ENCODE measurements at regions not wholly inside any gene's neighbourhood (a gene's known extent, or its start where the extent isn't known, plus 50 kb on each side); places are given as distances from the start of the nearest gene placed in this dataset.
"Not testable (repeated sequence)": the region's sequence is repeated elsewhere in the genome, so short reads cannot be mapped to it uniquely, and the experiment has no call there.

DNA sequence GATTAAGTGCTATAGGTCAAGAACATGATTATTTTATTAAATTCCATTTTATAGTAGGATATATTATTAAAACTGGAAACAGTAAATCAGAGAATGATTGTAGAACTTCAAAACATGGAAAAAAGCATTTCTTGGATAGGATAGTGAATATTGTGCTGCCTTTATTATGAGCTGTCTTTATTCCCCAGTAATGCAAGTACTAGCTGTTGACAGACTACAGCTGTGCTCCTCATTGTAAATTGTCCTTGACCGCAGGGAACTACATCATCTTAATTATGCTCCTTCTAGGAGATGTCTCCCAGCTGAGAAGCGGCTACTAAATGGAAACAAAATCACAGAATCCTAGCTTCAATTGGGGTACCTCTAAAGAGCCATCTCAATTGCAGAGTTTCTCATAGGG lies 1457.2 kb upstream of the PCDH7 start:
- DNase-seq: no peak

DNA sequence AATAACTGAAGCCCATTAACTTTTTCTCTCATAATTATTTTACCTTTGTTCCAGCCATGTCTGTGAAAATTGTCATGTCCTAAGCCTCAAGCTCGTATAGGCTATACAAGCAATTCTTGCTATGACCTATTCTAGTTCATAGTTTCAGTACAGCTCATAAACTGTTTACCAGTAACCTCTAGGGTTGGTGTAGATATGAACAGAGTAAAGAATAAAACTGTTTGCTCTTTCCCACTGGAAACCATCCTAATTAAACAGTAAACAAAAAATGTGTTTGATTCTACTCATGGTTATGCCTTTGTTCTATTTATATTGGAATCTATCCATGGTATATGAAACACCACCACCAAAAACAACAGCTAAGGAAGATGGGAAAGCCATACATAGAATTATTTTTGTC lies 1444.0 kb upstream of the PCDH7 start:
- no peak for DNase-seq

- no peak for DNase-seq
Measured at GRCh38 chr4:29277381-29277780, 1442.8 kb upstream of the PCDH7 start.

- DNase-seq: no peak
Measured at GRCh38 chr4:29278585-29278984, 1441.6 kb upstream of the PCDH7 start.

DNA sequence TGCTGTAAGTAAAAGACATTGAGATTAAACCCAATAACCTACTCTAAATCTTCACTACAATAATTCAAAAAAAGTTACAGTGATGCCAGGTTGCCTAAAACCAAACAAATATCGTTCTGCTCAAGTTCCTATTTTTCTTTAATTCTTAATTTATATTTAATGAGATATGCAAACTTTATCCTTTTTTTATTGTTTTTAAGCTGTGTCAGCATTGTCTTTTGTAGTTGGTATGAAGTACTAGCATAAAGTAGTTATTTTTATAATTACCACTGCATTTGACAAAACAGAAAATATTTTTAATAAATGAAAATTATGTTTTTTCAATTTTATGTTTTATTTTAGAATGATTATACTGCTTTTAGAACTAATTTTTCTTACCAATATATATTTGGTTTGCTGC lies 1431.1 kb upstream of the PCDH7 start:
- no peak for DNase-seq

DNA sequence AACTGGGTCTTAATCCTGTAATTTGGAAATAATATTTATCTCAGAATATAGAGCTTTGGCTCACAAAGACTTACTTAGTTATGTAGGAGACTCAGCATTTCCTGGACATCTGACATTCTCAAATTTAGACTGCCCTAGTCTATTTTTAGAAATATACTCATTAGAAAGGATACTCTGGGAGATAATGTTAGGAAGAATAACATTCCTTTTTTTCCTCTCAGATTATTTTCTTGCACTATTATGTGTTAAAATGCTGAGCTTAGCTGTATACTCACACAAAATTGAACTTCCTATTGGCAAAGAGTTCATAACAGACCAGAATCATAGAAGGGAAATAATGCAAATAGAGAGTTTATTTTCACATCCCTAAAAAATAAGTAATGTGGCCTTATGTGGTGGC lies 1424.9 kb upstream of the PCDH7 start:
- no peak for DNase-seq

DNA sequence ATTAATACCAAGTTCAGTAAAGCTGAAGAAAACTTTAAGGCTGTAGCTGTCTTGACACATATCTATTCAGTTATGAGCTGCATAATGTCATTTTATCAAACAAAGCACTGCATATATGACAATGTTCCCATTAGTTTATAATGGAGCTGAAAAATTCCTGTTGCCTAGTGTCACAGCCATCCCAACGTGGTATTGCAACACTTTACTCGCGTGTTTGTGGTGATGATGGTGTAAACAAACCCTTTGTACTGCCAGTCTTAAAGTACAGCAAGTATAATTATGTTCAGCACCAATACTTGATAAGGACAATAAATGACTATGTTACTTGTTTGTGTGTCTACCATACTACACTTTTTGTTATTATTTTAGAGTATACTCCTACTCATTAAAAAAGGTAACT lies 1415.6 kb upstream of the PCDH7 start:
- DNase-seq: no peak

GRCh38 chr4:29307256-29307655 lies 1412.9 kb upstream of the PCDH7 start:
- no peak for DNase-seq

DNA sequence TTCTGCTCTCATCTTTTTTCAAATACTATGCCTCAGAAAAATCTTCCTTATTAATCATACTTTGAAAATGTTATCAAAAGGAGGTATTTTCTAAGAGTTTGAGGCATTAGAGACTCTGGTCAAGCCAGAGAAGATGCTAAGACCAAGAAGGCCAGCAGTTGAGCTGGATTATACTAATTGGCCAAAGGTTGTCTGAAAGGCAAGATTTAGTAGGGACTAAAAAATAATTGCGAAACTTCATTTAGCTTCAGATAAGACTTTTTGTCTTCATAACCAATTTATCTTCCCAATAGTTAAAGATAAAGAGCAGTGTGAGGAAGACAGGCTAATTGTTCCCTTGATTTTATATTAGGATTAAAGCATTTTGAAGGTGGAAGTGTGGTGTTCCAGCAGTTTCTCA lies 1412.4 kb upstream of the PCDH7 start:
- DNase-seq: no peak

DNA sequence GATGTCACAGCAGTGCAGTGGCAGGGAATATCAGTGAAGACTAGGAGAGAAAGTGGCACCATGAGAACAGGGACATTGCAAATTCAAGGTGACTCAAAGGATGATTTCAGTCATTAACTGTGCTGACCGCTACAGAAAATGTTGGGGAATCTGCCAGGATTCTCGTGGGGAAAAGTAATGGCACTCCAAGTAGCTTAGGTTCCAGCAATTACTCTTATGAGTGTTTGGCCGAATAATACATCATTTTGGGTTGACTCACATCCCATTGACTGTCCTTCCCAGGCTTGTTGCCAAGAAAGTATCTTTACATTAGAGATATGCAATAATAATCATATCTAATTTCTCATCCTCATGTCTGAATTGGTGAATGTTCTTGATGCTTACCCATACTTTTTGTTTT lies 1411.1 kb upstream of the PCDH7 start:
- DNase-seq: no peak

DNA sequence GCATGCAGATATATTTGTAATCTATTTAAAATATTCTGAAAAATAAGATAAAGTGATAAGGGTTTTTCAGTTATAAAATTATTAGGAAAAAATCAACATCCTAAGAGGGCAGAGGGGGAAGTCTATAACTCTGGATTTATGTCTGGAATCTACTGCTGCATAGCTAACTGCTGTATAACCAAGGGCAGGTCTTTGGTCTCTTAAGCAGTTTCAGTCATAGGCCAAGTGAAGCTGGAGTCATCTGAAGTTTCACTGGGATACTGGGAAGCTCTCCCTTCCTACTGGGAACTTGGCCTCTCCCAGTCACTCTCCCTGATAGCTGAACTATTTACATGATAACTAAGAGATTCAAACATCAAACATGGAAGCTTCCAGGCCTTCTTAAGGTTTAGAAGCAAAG lies 1409.9 kb upstream of the PCDH7 start:
- DNase-seq: no peak

DNA sequence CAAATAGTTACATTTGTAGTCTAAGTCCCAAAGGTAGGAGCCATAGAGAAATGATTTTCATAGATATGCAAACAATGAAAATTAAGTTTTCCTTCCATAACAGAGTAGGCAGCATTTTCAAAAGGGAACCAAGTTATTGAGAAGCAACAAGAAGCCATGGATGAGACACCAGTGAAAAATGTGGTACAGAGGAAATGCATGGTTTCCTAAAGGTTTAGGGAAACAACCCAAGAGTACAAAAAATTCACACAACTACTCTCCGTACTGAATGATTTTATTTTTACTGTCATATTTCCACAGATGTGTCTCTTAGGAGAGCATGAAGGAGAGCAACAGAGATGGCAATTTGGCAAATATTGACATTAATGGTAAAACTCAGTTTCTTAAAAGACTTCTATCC lies 1408.9 kb upstream of the PCDH7 start:
- DNase-seq: no peak

GRCh38 chr4:29319663-29320340 lies 1400.4 kb upstream of the PCDH7 start:
- DNase-seq: no peak

GRCh38 chr4:29320947-29321620 lies 1399.1 kb upstream of the PCDH7 start:
- no peak for DNase-seq

GRCh38 chr4:29326004-29326403 lies 1394.2 kb upstream of the PCDH7 start:
- DNase-seq: no peak

DNA sequence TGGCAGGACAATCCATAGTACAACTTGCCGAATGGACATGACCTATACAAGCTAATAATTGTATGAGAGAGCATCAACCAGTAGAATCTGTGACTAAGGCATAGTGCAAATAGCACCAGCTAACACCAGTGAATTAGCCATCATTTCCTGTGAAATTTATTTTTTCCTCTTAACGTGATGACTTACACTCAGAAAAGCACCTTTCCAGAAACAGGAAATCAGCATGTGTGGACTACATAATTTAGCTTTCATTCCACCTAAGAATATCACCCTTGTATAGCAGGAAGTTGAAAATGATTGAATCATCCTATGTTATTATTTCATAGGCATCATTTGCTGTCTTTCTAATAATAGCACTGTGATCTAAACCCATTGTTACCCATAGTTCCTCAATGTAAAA lies 1393.4 kb upstream of the PCDH7 start:
- no peak for DNase-seq

- DNase-seq: no peak
Measured at GRCh38 chr4:29336861-29337260, 1383.3 kb upstream of the PCDH7 start.

DNA sequence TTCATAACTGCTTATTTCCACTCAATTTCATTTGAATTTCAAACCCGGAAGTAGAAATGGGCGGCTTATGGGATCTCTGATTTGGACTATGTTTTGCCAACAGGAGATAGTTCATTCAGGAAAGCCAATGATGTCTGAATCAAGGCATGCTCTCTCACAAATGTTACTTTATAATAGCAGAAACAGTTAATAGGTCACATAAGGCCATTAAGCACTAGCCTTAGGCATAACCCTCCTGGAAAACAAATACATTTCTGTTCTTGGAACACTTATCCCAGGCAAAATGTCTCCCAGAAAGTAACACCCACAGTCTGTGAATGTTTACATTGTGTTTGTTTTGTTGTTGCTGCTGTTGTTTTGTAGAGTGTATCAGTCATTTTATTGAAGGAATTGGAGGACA lies 1347.2 kb upstream of the PCDH7 start:
- no peak for DNase-seq

- DNase-seq: no peak
Measured at GRCh38 chr4:29375716-29376115, 1344.5 kb upstream of the PCDH7 start.

DNA sequence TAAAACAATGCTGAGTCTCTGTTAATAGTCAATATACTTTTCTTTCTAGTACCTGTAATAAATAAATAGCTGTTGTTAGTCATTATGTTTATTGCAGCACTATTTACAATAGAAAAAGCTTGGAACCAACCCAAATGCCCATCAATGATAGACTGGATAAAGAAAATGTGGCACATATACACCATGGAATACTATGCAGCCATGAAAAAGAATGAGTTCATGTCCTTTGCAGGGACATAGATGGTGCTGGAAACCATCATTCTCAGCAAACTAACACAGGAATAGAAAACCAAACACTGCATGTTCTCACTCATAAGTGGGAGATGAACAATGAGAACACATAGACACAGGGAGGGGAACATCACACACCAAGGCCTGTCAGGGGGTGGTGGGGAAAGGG lies 1341.9 kb upstream of the PCDH7 start:
- not testable (repeated sequence) for DNase-seq

GRCh38 chr4:29390921-29391320 lies 1329.2 kb upstream of the PCDH7 start:
- no peak for DNase-seq

- no peak for DNase-seq
Measured at GRCh38 chr4:29405116-29405515, 1315.1 kb upstream of the PCDH7 start.

- no peak for DNase-seq
Measured at GRCh38 chr4:29415771-29416170, 1304.4 kb upstream of the PCDH7 start.

DNA sequence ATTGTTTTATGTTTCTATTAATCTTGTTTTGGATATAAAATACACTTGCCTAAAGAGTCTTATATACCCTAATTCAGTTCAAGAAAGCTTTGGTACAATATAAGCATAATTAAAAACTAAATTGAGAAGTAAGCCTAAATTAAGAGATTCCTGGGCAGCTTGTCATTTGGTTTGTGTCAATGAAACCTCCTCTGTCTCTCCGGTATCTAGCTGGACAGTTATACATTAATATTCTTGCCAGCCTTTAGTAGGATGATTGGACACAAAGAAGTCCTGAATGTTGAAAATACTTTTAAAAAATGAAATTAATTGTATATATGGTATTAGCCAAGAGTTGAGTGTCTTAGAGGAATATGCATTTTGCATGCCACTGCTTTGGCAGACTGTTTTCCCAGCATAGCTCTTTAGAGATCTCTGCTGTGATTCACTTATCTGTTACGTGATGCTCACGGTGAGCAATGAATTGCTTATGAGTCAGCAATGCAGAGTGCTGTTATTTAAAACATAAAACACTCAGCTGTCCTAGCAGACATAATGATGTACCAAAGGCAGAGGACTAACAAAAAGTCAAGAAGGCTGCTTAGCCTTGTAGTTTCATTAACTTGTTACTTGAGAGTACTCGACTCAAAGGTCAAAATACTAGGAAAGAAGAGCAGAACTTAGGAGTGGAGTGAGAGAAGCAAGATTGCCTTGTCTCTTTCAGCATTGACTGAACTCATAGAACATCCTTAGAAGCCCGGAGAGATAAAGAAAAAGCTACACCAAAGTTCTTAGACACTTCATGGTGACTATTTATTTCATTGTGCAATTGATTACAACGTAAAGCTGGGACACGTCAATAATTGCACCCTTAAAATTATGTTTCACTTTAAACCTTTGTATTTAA lies 1296.1 kb upstream of the PCDH7 start:
- DNase-seq: no peak

Data from stimulated activated CD8-positive, alpha-beta memory T cell treated with anti-CD3 and anti-CD28 coated beads, Interleukin-4, amount 100 ng/mL, for 48 hours (primary cell).